ENCODE measurements at regions not wholly inside any gene's neighbourhood (a gene's known extent, or its start where the extent isn't known, plus 50 kb on each side); places are given as distances from the start of the nearest gene placed in this dataset.
A peak's percentile ranks its signal among the peaks of the same experiment; 100 is the strongest.

DNA sequence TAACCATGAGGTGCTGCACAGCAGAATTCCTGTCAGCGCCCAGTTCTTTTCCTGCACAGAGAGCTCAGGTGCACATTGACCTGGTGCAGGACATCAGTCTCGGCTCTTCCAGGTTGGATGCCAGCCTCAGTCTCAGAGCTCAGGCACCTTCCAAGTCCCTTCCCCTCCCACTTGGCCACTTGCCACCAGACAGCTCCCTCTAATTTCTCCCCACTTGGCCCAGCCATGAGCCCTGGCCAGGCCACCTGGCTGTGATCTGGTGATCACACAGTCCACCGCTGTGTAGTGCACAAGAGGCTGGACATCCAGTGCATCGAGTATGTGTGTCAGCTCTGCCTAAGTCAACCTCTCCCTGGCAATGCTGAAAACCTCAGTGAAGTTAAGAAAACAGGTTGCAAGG, 336.6 kb upstream of the MYT1L start:
- no peak for DNase-seq (ENCODE audit: low read depth, low spot score)

DNA sequence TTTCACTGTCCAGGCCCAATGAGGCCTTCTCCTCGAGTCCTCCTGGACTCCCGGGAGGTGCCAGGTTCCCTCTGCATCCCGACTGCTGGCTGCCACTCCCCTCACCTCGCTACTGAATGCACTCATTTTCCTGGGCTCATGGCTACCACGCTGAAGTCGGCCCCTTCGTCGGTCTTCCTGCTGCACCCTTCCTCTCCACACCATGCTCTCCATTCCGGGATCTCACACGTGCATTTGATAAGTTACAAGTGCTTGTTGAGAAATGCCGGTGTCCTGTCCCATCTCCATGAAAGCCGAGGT, 334.7 kb upstream of the MYT1L start:
- no peak for DNase-seq (ENCODE audit: low read depth, low spot score)

DNA sequence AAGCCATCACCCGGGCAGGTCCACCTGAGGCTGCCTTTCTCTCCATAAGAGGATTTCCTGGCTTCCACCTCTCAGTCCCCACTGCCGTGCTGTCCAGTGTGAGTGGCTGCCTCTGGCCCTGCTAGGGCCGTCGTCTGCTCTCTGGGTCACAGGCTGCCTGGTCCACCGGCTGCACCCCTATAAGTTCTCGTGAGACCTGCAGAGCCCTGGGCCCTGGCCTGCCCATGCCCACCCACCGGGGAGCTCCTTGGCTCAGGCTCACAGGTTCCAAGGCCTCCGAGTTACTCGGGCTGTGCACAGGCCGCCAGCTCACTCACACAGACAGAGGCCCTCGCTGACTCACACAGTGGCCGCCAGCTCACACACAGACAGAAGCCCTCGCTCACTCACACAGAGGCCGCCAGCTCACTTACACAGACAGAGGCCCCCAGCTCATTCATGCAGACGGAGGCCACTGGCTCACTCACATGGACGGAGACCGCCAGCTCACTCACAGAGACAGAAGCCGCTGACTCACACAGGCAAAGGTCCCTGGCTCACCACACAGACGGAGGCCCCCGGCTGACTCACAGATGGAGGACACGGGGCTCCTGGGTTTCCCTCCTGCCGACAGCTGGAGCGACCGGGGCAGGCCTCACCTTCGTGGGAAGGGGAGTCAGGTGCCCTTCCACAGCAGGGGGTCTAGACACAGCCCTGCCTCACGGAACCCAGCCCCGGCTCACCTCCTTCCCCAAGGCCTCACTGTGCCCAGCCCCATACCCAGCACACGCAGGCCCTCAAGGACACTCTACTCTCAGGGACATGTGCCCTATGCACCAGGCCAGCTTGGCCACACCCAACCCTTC, 334.1 kb upstream of the MYT1L start:
- DNase-seq (ENCODE audit: low read depth, low spot score): peak; percentile 96

DNA sequence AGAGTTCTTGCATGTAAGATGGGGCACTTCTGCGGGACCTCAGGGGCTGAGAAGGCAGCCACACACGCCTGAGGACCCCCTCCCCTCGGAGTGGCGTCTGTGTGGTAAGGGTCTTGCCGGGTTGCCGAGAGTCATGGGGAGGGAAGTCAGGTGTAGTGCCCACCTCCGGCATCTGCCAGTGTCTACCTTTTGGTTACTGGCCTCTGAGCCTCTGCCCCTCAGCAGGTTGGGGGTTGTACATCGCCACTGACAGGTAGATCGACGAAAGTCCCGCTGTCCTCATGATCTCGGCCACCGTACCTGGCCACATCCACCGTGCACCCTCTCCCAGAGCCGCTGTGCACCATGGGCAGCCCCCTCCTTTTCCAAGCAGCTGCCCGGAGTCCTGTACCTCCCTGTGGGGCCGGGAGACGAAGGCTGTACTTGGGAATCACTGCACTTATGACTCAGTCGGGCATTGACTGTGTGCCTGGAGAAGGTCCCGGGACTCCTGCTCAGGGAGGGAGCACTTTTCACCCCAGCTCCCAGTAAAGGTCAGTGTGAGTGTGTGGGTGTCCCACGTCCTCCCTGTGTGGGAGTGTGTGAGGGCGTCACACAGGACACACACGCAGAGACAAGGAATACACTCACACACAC, 332.4 kb upstream of the MYT1L start:
- peak; percentile 68 for DNase-seq (ENCODE audit: low read depth, low spot score)

- DNase-seq (ENCODE audit: low read depth, low spot score): no peak
These were observed 331.8 kb upstream of the MYT1L start for GRCh38 chr2:2662847-2663356.

- DNase-seq (ENCODE audit: low read depth, low spot score): peak; percentile 30
These were observed 331.2 kb upstream of the MYT1L start for GRCh38 chr2:2662037-2662846.

DNA sequence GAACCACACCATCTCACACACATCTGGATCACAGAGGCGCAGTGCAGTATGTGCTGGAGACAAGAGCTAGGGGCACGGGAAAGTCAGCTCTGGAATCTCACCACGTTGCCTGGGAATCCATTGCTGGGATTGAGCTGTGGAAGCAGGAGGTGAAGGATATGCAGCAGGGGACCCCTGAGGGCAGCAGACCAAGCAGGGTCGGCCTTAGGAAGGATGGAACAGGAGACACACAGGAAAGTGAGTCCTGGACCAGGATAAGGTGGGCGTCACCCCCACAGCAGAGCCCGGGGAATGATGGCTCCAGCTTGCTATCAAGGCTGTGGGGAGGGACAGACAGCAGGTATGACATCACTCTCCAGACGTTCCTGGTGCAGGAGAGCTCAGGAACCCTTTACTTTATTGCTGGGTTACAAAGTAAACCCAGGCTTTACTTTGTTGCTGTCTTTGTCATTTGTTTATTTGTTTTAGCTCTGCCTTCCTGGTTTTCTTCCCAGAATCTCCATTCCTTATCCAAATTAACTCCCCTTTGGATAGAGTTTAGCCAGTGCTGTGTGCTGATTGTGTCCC, 329.8 kb upstream of the MYT1L start:
- no peak for DNase-seq (ENCODE audit: low read depth, low spot score)

GRCh38 chr2:2657121-2657962, 326.3 kb upstream of the MYT1L start:
- DNase-seq (ENCODE audit: low read depth, low spot score): no peak

- DNase-seq (ENCODE audit: low read depth, low spot score): no peak
These were observed 325.3 kb upstream of the MYT1L start for GRCh38 chr2:2656115-2657011.

GRCh38 chr2:2655453-2656114, 324.5 kb upstream of the MYT1L start:
- no peak for DNase-seq (ENCODE audit: low read depth, low spot score)

GRCh38 chr2:2653231-2653630, 322.2 kb upstream of the MYT1L start:
- no peak for DNase-seq (ENCODE audit: low read depth, low spot score)

DNA sequence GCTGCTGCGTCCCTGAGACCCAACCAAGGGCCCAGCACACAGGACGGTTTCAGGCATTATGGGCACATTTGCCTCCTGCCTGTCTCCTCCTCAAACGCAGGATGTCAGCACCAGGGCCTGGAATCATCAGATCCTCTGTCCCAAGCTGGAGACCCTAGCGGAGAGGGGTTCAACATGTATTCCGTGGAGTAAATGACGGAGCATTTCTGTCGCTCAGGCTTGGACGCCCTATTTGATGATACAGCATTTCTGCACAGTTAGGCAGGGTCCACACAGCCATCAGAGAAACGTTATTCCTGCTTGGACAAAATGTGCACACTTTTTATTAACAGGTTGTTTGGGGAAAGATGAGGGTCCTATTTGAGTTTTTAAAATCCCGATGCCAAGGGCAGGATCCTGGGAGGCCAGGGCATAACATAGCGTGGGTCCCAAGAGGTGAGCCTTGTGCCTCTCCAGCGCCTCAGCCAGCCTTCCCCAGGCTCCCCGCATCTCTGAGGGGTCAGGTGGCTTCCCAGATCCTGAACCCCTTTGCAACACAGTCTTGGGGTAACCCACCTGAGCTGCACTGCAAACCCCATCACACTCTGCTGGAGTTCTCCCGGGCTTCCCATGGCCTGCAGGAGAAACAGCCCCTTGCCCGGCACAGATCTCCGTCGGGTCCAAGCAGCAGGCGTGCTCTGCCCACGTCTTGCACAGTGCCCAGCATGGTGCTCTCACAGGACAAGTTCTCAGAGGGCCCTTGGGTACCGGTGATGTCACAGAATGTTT, 319.7 kb upstream of the MYT1L start:
- DNase-seq (ENCODE audit: low read depth, low spot score): no peak

DNA sequence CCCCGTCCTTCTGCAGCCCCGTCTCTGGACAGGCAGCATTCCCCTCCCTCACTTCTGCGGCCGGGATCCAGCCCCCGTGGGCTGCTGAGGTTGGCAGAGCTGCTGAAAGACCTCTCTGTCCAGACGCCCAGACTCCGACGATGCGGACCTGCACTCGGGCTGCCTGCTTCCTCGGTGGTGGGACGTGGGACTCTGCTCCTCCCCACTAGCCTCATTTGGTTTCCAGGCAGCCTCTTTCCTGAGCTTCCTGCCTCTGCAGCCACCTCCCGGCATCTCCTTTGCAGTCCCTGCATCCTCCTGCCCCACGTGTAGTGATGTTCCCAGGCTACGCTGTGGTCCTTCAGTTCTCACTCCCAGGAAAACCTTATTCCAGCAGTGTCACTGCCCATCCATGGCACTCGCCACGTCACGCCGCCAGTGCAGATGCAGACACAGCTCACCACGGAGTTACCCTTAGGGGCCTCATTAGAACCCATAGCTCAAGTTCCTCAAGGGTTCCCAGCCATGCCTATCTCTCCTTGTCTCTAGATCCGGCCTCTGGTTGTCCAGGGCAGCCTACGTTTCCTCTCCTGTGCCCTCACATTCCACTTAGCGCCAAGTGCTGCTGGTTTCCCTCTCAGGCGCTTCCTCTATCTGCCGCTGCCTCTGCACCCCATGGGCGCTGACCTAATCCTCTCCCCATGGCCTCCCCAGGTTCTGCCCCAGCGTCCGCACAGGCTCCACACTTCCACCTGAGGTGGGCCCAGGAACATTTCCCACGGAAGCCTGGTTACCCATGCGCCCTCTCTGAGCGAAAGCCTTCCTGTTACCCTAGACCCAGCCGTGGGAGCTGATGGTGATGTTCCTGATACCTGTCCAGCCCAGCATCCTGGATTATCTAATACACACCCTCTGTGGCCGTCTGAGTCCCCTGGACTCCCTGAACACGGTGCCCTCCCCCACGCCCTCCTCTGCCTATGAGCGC, 318.3 kb upstream of the MYT1L start:
- no peak for DNase-seq (ENCODE audit: low read depth, low spot score)

- no peak for DNase-seq (ENCODE audit: low read depth, low spot score)
These were observed 317.0 kb upstream of the MYT1L start for GRCh38 chr2:2648094-2648493.

GRCh38 chr2:2647141-2647541, 316.1 kb upstream of the MYT1L start:
- no peak for DNase-seq (ENCODE audit: low read depth, low spot score)

GRCh38 chr2:2646433-2647051, 315.5 kb upstream of the MYT1L start:
- DNase-seq (ENCODE audit: low read depth, low spot score): no peak

DNA sequence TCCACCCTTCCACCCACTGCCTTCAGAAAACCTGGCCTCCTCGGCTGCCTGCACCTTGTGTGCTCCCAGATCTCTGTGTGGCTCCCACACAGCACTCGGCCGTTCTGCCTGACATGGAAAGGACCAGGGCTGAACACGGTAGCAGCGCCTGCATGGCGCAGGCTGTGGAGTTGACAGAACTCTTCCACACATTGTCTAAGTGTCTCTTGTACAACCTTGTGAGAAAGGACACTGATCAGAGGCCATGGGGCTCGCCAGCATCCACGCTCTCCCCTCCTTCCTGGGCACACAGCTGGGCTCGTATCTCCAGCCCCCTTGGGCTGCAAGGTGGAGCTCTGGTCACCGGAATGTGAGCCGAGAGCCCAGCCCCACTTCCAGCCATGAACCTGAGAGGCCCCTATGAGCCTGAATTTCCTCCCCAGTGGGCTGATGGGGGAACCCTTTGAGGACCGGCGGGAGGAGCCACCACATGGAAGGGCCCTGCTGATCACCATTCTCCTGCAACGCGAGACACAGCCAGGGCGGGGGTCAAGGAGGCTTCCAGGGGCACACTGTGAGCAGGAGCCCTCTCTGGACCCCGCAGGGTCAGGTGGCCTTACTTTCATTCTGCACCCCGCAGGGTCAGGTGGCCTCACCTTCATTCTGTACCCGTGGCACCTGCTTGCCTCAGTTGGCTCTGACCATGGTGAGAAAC, 314.2 kb upstream of the MYT1L start:
- no peak for DNase-seq (ENCODE audit: low read depth, low spot score)

All from astrocyte of the hippocampus (primary cell).